ENCODE measurements at regions not wholly inside any gene's neighbourhood (a gene's known extent, or its start where the extent isn't known, plus 50 kb on each side); places are given as distances from the start of the nearest gene placed in this dataset.

GRCh38 chr4:58138786-58139668 lies 1028.8 kb upstream of the IGFBP7 start:
- ATAC-seq (ENCODE audit: low read depth), result no peak
- H3K27me3 Mint-ChIP-seq, result no peaks in the 10 kb centered on the region
- peaks cover 5% of the 10 kb centered on the region for H3K9me3 Mint-ChIP-seq
- no peaks in the 10 kb centered on the region for H3K36me3 Mint-ChIP-seq
- H3K27ac Mint-ChIP-seq, result no peak overlapping the region
- H3K4me3 Mint-ChIP-seq, result no peak overlapping the region
- no peaks in the 10 kb centered on the region for H3K4me1 Mint-ChIP-seq
- no peak for DNase-seq (ENCODE audit: low spot score in 2 of 2)

- DNase-seq (ENCODE audit: low spot score in 2 of 2), result no peak
- no peaks in the 10 kb centered on the region for H3K4me1 Mint-ChIP-seq
- H3K27me3 Mint-ChIP-seq, result no peaks in the 10 kb centered on the region
- no peak for ATAC-seq (ENCODE audit: low read depth)
- H3K27ac Mint-ChIP-seq, result no peak overlapping the region
- H3K36me3 Mint-ChIP-seq, result no peaks in the 10 kb centered on the region
- no peak overlapping the region for H3K4me3 Mint-ChIP-seq
- H3K9me3 Mint-ChIP-seq, result peaks cover 7% of the 10 kb centered on the region
These were observed 1026.4 kb upstream of the IGFBP7 start for GRCh38 chr4:58136604-58137003.

- no peak overlapping the region for H3K27ac Mint-ChIP-seq
- DNase-seq (ENCODE audit: low spot score in 2 of 2), result no peak
- H3K36me3 Mint-ChIP-seq, result no peaks in the 10 kb centered on the region
- ATAC-seq (ENCODE audit: low read depth), result no peak
- H3K27me3 Mint-ChIP-seq, result no peaks in the 10 kb centered on the region
- no peak overlapping the region for H3K4me3 Mint-ChIP-seq
- no peaks in the 10 kb centered on the region for H3K4me1 Mint-ChIP-seq
- peaks cover 2% of the 10 kb centered on the region for H3K9me3 Mint-ChIP-seq
These were observed 1017.5 kb upstream of the IGFBP7 start for GRCh38 chr4:58127680-58128079.

- peaks cover 5% of the 10 kb centered on the region for H3K9me3 Mint-ChIP-seq
- DNase-seq (ENCODE audit: low spot score in 2 of 2), result no peak
- H3K27ac Mint-ChIP-seq, result no peak overlapping the region
- H3K4me1 Mint-ChIP-seq, result no peaks in the 10 kb centered on the region
- H3K4me3 Mint-ChIP-seq, result no peak overlapping the region
- no peak for ATAC-seq (ENCODE audit: low read depth)
- H3K27me3 Mint-ChIP-seq, result no peaks in the 10 kb centered on the region
- no peaks in the 10 kb centered on the region for H3K36me3 Mint-ChIP-seq
These were observed 1009.1 kb upstream of the IGFBP7 start for GRCh38 chr4:58119298-58119697.

- DNase-seq (ENCODE audit: low spot score in 2 of 2) (no peak), ATAC-seq (ENCODE audit: low read depth) (no peak)
- H3K27ac Mint-ChIP-seq, result no peak overlapping the region
- no peak overlapping the region for H3K4me3 Mint-ChIP-seq
- no peaks in the 10 kb centered on the region for H3K36me3 Mint-ChIP-seq
- peaks cover 6% of the 10 kb centered on the region for H3K9me3 Mint-ChIP-seq
- H3K27me3 Mint-ChIP-seq, result no peaks in the 10 kb centered on the region
- H3K4me1 Mint-ChIP-seq, result no peaks in the 10 kb centered on the region
These were observed 1002.9 kb upstream of the IGFBP7 start for GRCh38 chr4:58113126-58113525.

- no peak overlapping the region for H3K27ac Mint-ChIP-seq
- no peak overlapping the region for H3K4me3 Mint-ChIP-seq
- ATAC-seq (ENCODE audit: low read depth) (no peak), DNase-seq (ENCODE audit: low spot score in 2 of 2) (no peak)
- peaks cover 6% of the 10 kb centered on the region for H3K9me3 Mint-ChIP-seq
- no peaks in the 10 kb centered on the region for H3K27me3 Mint-ChIP-seq
- H3K4me1 Mint-ChIP-seq, result no peaks in the 10 kb centered on the region
- H3K36me3 Mint-ChIP-seq, result no peaks in the 10 kb centered on the region
These were observed 1001.6 kb upstream of the IGFBP7 start for GRCh38 chr4:58111818-58112217.

- no peaks in the 10 kb centered on the region for H3K4me1 Mint-ChIP-seq
- ATAC-seq (ENCODE audit: low read depth) (no peak), DNase-seq (ENCODE audit: low spot score in 2 of 2) (no peak)
- H3K36me3 Mint-ChIP-seq, result no peaks in the 10 kb centered on the region
- H3K4me3 Mint-ChIP-seq, result no peak overlapping the region
- no peak overlapping the region for H3K27ac Mint-ChIP-seq
- H3K27me3 Mint-ChIP-seq, result no peaks in the 10 kb centered on the region
- H3K9me3 Mint-ChIP-seq, result peaks cover 2% of the 10 kb centered on the region
These were observed 983.2 kb upstream of the IGFBP7 start for GRCh38 chr4:58093352-58093751.

GRCh38 chr4:58090539-58090938 lies 980.4 kb upstream of the IGFBP7 start:
- H3K27ac Mint-ChIP-seq, result no peak overlapping the region
- no peak for DNase-seq (ENCODE audit: low spot score in 2 of 2)
- no peaks in the 10 kb centered on the region for H3K4me1 Mint-ChIP-seq
- H3K9me3 Mint-ChIP-seq, result peaks cover 4% of the 10 kb centered on the region
- no peak for ATAC-seq (ENCODE audit: low read depth)
- H3K36me3 Mint-ChIP-seq, result no peaks in the 10 kb centered on the region
- H3K27me3 Mint-ChIP-seq, result no peaks in the 10 kb centered on the region
- H3K4me3 Mint-ChIP-seq, result no peak overlapping the region

GRCh38 chr4:58081356-58081755 lies 971.2 kb upstream of the IGFBP7 start:
- ATAC-seq (ENCODE audit: low read depth) (no peak), DNase-seq (ENCODE audit: low spot score in 2 of 2) (no peak)
- no peak overlapping the region for H3K27ac Mint-ChIP-seq
- no peaks in the 10 kb centered on the region for H3K36me3 Mint-ChIP-seq
- H3K27me3 Mint-ChIP-seq, result no peaks in the 10 kb centered on the region
- H3K4me1 Mint-ChIP-seq, result no peaks in the 10 kb centered on the region
- H3K9me3 Mint-ChIP-seq, result peaks cover 14% of the 10 kb centered on the region
- no peak overlapping the region for H3K4me3 Mint-ChIP-seq

GRCh38 chr4:58075724-58076123 lies 965.5 kb upstream of the IGFBP7 start:
- H3K36me3 Mint-ChIP-seq, result no peaks in the 10 kb centered on the region
- DNase-seq (ENCODE audit: low spot score in 2 of 2) (no peak), ATAC-seq (ENCODE audit: low read depth) (no peak)
- no peaks in the 10 kb centered on the region for H3K27me3 Mint-ChIP-seq
- H3K4me1 Mint-ChIP-seq, result no peaks in the 10 kb centered on the region
- no peak overlapping the region for H3K27ac Mint-ChIP-seq
- H3K9me3 Mint-ChIP-seq, result peaks cover 12% of the 10 kb centered on the region
- no peak overlapping the region for H3K4me3 Mint-ChIP-seq

GRCh38 chr4:58074382-58074781 lies 964.2 kb upstream of the IGFBP7 start:
- Mint-ChIP-seq H3K4me1 (no peaks in the 10 kb centered on the region), H3K27me3 (no peaks in the 10 kb centered on the region), H3K9me3 (peaks cover 11% of the 10 kb centered on the region), H3K27ac (no peak overlapping the region), H3K4me3 (no peak overlapping the region), H3K36me3 (no peaks in the 10 kb centered on the region)
- DNase-seq (ENCODE audit: low spot score in 2 of 2) (no peak), ATAC-seq (ENCODE audit: low read depth) (no peak)

- no peaks in the 10 kb centered on the region for H3K27me3 Mint-ChIP-seq
- H3K27ac Mint-ChIP-seq, result no peak overlapping the region
These were observed 960.5 kb upstream of the IGFBP7 start for GRCh38 chr4:58070726-58071125.

GRCh38 chr4:58064653-58065052 lies 954.5 kb upstream of the IGFBP7 start:
- ATAC-seq (ENCODE audit: low read depth) (no peak), DNase-seq (ENCODE audit: low spot score in 2 of 2) (no peak)
- Mint-ChIP-seq H3K27ac (no peak overlapping the region), H3K36me3 (no peaks in the 10 kb centered on the region), H3K4me3 (no peak overlapping the region), H3K4me1 (no peaks in the 10 kb centered on the region), H3K27me3 (no peaks in the 10 kb centered on the region), H3K9me3 (peaks cover 4% of the 10 kb centered on the region)

More at GRCh38 chr4:58070726-58071125, 960.5 kb upstream of the IGFBP7 start:
- Mint-ChIP-seq H3K4me3 (no peak overlapping the region), H3K36me3 (no peaks in the 10 kb centered on the region), H3K9me3 (peaks cover 9% of the 10 kb centered on the region), H3K4me1 (no peaks in the 10 kb centered on the region)
- DNase-seq (ENCODE audit: low spot score in 2 of 2), result no peak
- ATAC-seq (ENCODE audit: low read depth), result no peak

GRCh38 chr4:58063404-58064160 lies 953.4 kb upstream of the IGFBP7 start:
- Mint-ChIP-seq H3K4me3 (no peak overlapping the region), H3K36me3 (no peaks in the 10 kb centered on the region), H3K4me1 (no peaks in the 10 kb centered on the region), H3K27me3 (no peaks in the 10 kb centered on the region), H3K27ac (no peak overlapping the region), H3K9me3 (peaks cover 4% of the 10 kb centered on the region)
- DNase-seq (ENCODE audit: low spot score in 2 of 2), result no peak
- ATAC-seq (ENCODE audit: low read depth), result no peak

Measured in memory B cell (primary cell).